K562 (cell line): ENCODE measurements at regions not wholly inside any gene's neighbourhood (a gene's known extent, or its start where the extent isn't known, plus 50 kb on each side); places are given as distances from the start of the nearest gene placed in this dataset.

ENCODE experiments used
- CBX2 ChIP-seq: fragments of 200-600 bp; sonication (generic); IDR thresholded peaks from one replicate; pipeline ENCODE4 v1.6.1; 2012; ENCODE audit warnings: mild to moderate bottlenecking, low read length, inconsistent platforms; ENCODE audit not compliant: insufficient read depth, poor library complexity, severe bottlenecking
- CCNT2 ChIP-seq: IDR thresholded peaks from 2 replicates; pipeline ENCODE4 v1.6.1; 2011; ENCODE audit warnings: borderline replicate concordance, low read depth, mild to moderate bottlenecking, moderate library complexity, mixed read lengths, low read length; ENCODE audit not compliant: insufficient read length; ENCODE audit errors: extremely low read depth
- CREM ChIP-seq: IDR thresholded peaks from 2 replicates; pipeline ENCODE4 v1.6.1; 2014; ENCODE audit warnings: antibody characterized with exemption, low read depth
- CTCFL ChIP-seq: IDR thresholded peaks from 2 replicates; pipeline ENCODE4 v1.6.1; 2011; ENCODE audit warnings: borderline replicate concordance, low read depth, mild to moderate bottlenecking, moderate library complexity, low read length; ENCODE audit not compliant: insufficient read depth, poor library complexity, severe bottlenecking
- ETV6 ChIP-seq, 3 experiments: fragments of 150-350 bp in 1 of 3; sonication (generic) in 1 of 3; formaldehyde crosslinking in 1 of 3; IDR thresholded peaks; 2 replicates each; pipeline versions ENCODE4 v1.6.1 to v1.8.0; 2014 to 2022; ENCODE audit warnings: borderline replicate concordance in 2 of 3, low read depth in 2 of 3, antibody characterized with exemption in 1 of 3, low read length in 1 of 3, mild to moderate bottlenecking in 1 of 3, missing genetic modification reagents in 1 of 3
- HMBOX1 ChIP-seq: sonication (generic); IDR thresholded peaks from 2 replicates; pipeline ENCODE4 v1.6.1; 2016
- KDM5B ChIP-seq: fragments of 200-600 bp; sonication (generic); IDR thresholded peaks from 2 replicates; pipeline ENCODE4 v1.6.1; 2012; ENCODE audit warnings: low read depth, mild to moderate bottlenecking, moderate library complexity, low read length, control low read depth, inconsistent platforms; ENCODE audit not compliant: insufficient replicate concordance
- KLF1 ChIP-seq: fragments of 450-650 bp; IDR thresholded peaks from 2 replicates; pipeline ENCODE4 v1.6.1; 2016; ENCODE audit warnings: missing genetic modification characterization, missing compliant biosample characterization
- MITF ChIP-seq: IDR thresholded peaks from 2 replicates; pipeline ENCODE4 v1.6.1; 2014; ENCODE audit warnings: antibody characterized with exemption
- NFIC ChIP-seq: fragments of 450-650 bp; IDR thresholded peaks from 2 replicates; pipeline ENCODE4 v1.6.1; 2017; ENCODE audit warnings: mild to moderate bottlenecking, inconsistent platforms
- RB1 ChIP-seq: fragments of 450-650 bp; IDR thresholded peaks from 2 replicates; pipeline ENCODE4 v1.6.1; 2017; ENCODE audit warnings: low read depth, mild to moderate bottlenecking
- SIN3B ChIP-seq: fragments of 450-650 bp; IDR thresholded peaks from 2 replicates; pipeline ENCODE4 v1.6.1; 2017; ENCODE audit warnings: low read depth, mild to moderate bottlenecking, moderate library complexity
- SRSF9 ChIP-seq: fragments of 200-400 bp; formaldehyde crosslinking; IDR thresholded peaks from 2 replicates; pipeline ENCODE4 v1.6.1; 2017; ENCODE audit warnings: low read depth, low read length, borderline replicate concordance
- ZFP36 ChIP-seq: fragments of 150-350 bp; IDR thresholded peaks from 2 replicates; pipeline ENCODE4 v1.6.1; 2018; ENCODE audit warnings: low read length, low read depth; ENCODE audit not compliant: partially characterized antibody
- ZNF431 ChIP-seq: sonication (generic); formaldehyde crosslinking; IDR thresholded peaks from 2 replicates; pipeline ENCODE4 v1.8.0; 2022; ENCODE audit warnings: mild to moderate bottlenecking, missing genetic modification reagents
- TF ChIP-seq, protein P1 (sequence below): sonication (generic); formaldehyde crosslinking; IDR thresholded peaks from 2 replicates; pipeline ENCODE4 v1.8.0; 2022; ENCODE audit warnings: mild to moderate bottlenecking, missing genetic modification reagents, borderline replicate concordance
- TF ChIP-seq, protein P2 (sequence below): fragments of 250-450 bp; sonication (Bioruptor Pico); IDR thresholded peaks from 2 replicates; pipeline ENCODE4 v1.8.0; 2022; ENCODE audit warnings: inconsistent platforms, mild to moderate bottlenecking, moderate library complexity, borderline replicate concordance

DNA sequence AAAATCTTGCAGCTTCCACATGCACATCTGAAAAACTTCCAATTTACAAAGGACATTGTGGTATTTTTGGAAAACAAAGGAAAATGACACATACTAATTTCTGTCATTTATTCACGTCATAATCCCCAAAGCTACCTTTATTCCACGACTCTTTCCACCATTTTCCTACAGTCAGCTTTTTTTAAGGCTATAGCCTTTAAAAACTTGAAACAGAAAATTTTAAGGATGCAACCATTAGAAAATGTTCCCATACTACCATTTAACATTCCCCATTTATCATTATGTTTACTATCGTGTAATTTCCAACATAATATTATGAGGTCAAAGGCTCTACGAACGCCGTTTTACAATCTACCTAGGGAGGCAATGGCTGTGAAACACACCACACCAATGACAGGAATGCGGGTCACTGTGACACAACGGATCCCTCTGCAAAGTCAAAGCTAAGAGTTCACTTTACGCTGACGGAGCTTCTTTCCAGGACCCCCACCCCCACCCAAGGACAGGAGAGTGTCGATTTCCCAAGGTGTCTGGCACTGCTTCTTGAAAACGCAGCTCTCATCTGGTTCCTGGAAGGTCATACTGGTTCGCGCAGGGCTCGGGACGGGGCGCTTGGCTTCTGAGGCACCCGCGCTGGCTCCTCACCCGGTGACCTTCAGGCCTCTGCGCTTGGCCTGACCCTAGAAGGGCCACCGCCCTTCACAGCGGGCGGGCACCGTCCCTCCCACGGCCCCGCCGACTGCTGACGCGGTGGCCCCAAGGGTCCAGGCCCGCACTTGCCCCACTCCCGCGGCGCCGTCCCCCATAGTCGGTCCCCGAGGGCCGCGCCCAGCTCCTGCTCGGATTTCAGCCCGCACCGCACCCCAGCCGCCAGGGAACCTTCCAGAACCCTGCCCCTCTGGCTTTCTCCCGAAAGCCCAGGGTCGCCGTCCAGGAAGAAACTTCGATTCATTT lies 50.5 kb upstream of the ATF3 start (continued):
- 0 out of 2 replicates have a peak, but pooled peaks have one; percentile 57 for TF ChIP-seq MITF
- no peak for TF ChIP-seq HMBOX1
- TF ChIP-seq, protein P1, sequence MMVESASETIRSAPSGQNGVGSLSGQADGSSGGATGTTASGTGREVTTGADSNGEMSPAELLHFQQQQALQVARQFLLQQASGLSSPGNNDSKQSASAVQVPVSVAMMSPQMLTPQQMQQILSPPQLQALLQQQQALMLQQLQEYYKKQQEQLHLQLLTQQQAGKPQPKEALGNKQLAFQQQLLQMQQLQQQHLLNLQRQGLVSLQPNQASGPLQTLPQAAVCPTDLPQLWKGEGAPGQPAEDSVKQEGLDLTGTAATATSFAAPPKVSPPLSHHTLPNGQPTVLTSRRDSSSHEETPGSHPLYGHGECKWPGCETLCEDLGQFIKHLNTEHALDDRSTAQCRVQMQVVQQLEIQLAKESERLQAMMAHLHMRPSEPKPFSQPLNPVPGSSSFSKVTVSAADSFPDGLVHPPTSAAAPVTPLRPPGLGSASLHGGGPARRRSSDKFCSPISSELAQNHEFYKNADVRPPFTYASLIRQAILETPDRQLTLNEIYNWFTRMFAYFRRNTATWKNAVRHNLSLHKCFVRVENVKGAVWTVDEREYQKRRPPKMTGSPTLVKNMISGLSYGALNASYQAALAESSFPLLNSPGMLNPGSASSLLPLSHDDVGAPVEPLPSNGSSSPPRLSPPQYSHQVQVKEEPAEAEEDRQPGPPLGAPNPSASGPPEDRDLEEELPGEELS = peak; percentile 45; the same call in 1 of the 2 replicates
- no peak for TF ChIP-seq ZFP36
- TF ChIP-seq CCNT2 = peak; percentile 37
- TF ChIP-seq RB1 = peak; percentile 65; the same call in 1 of the 2 replicates
- TF ChIP-seq, protein P2, sequence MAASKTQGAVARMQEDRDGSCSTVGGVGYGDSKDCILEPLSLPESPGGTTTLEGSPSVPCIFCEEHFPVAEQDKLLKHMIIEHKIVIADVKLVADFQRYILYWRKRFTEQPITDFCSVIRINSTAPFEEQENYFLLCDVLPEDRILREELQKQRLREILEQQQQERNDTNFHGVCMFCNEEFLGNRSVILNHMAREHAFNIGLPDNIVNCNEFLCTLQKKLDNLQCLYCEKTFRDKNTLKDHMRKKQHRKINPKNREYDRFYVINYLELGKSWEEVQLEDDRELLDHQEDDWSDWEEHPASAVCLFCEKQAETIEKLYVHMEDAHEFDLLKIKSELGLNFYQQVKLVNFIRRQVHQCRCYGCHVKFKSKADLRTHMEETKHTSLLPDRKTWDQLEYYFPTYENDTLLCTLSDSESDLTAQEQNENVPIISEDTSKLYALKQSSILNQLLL (CRISPR knock-in tag) = no peak
- no peak for TF ChIP-seq ETV6 (IDR thresholded peaks at IDR 0.05; ENCODE audit: borderline replicate concordance in 1 of 2, low read depth in 2 of 2, low read length in 1 of 2)
- TF ChIP-seq ETV6 (CRISPR knock-in tag; IDR thresholded peaks at IDR 0.05; ENCODE audit: borderline replicate concordance) = 0 out of 2 replicates have a peak, but pooled peaks have one; percentile 20
- peak; percentile 93; the same call in 1 of the 2 replicates for TF ChIP-seq KLF1 (tag)
- TF ChIP-seq KDM5B = no peak
- peak; percentile 30; the same call in 1 of the 2 replicates for TF ChIP-seq NFIC
- peak; percentile 11 for TF ChIP-seq CTCFL
- 0 out of 2 replicates have a peak, but pooled peaks have one; percentile 24 for TF ChIP-seq SIN3B
- TF ChIP-seq ZNF431 = no peak
- TF ChIP-seq CREM = peak; percentile 54
- no peak for TF ChIP-seq SRSF9
- TF ChIP-seq CBX2 = no peak
